Activated T-cell treated with anti-CD3 and anti-CD28 coated beads, Interleukin-2, amount 50 U/mL, for 48 hours (primary cell): ENCODE measurements at regions not wholly inside any gene's neighbourhood (a gene's known extent, or its start where the extent isn't known, plus 50 kb on each side); places are given as distances from the start of the nearest gene placed in this dataset.
"Not testable (repeated sequence)": the region's sequence is repeated elsewhere in the genome, so short reads cannot be mapped to it uniquely, and the experiment has no call there.

ENCODE experiments used
- DNase-seq, 2 experiments: peaks; one replicate each; pipeline ENCODE4 v3.0.0-alpha.2; 2020

DNA sequence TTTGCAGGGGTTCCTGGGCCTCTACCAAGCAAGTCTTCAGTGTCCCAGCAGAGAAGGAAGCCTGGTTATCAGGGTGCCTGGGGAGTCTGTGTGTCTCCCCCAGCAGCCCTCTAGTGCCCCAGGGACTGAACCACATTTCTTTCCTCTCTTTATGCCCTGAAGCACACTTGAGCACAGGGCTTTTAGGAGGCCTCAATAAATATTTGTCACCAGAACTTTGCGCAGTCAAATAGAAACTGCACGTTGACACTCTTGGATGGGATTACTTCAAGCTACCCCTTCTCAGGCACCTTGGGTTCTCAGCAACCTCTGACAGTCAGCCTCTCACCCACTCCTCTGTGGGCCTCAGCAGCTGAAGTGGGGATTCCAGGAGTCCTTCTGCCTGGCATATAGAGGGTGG, 226.6 kb upstream of the HES1 start:
- DNase-seq = no peak

- DNase-seq = no peak
Observed at GRCh38 chr3:193910310-193910709, 225.6 kb upstream of the HES1 start.

- DNase-seq = peak in 1 of 2 experiments; percentile 19
Observed at GRCh38 chr3:193910886-193911738, 224.8 kb upstream of the HES1 start.

DNA sequence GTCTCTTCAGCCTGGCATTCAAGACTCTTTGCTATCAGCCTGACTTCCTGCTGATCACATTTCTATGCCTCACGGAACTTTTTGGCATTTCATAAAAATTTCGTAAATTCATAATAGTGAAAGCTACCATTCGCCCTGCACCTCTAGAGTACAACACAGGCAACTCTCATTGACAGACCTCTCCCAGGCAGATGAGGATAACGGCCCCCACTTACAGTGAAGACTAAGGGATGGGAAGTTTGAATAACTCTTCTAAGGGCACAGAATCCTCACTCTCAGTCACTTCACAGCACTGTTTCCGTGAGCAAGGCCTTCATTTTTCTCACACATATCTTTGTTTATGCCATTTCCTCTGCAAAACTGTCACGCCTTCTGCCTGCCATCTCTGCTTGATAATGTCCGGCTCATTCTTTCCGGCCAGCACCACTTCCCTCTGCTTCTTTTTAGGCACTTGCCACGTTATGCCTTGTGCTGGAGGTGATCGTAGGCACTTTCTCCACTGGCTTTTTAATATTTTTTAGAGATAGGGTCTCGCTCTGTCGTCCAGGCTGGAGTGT, 224.1 kb upstream of the HES1 start:
- no peak for DNase-seq

- DNase-seq = no peak
Observed at GRCh38 chr3:193912621-193913178, 223.2 kb upstream of the HES1 start.

DNA sequence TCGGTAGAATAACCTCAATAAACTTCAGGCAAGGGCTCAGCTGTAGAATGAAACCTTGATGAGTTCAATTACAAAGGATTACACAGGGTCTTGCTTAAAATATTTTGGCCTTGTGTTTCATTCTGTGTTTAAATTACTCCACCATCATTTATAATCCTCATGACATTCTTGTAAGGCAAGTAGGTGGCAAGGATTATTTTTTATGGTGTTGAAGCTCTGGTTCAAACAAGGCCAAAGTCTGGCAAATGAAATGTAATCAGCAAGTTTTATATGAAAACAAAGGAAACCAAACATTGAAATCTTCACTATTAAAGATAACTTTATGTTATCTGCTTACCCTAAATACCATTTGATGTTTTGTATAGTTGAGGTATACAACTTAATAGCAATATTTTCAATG, 221.3 kb upstream of the HES1 start:
- no peak for DNase-seq

DNA sequence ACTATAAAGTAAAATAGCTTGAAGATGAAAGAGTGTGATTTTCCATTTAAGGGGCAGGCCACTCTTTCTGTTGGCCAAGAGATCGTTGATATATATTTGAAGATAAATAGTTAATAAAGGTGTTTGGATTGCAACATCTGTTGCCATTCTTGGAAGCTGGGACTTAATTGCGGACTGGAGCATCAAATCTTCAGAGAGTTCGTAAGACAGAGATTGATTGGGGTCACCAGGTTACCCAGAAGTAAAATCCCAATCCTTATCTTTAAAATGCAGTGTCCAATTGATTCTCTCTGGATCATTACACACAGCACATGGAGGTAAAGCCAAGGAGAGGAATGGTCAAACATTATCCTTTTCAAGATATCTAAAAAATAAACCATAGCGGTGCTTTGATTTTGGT, 220.8 kb upstream of the HES1 start:
- no peak for DNase-seq

- DNase-seq = no peak
Observed at GRCh38 chr3:193915613-193916012, 220.3 kb upstream of the HES1 start.

GRCh38 chr3:193917158-193917557, 218.8 kb upstream of the HES1 start:
- no peak for DNase-seq

DNA sequence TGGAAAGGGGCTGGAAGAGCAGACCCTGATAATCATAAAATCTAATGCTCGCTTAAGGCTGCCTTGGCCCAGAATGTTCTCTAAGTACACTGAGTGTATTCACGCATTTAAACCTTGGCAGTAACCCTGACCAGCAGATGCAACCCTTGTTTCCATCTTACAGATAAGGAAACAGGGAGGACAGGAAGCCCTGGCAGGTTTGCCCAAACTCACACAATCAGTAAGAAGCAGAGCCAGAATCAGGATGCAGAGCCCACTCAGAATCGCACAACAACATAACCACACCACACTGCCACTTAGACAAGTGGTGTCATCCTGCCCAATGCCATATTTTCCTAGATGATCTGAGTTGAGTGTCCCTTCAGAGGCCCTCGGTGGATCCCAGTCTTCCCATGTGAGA, 214.5 kb upstream of the HES1 start:
- DNase-seq = no peak

DNA sequence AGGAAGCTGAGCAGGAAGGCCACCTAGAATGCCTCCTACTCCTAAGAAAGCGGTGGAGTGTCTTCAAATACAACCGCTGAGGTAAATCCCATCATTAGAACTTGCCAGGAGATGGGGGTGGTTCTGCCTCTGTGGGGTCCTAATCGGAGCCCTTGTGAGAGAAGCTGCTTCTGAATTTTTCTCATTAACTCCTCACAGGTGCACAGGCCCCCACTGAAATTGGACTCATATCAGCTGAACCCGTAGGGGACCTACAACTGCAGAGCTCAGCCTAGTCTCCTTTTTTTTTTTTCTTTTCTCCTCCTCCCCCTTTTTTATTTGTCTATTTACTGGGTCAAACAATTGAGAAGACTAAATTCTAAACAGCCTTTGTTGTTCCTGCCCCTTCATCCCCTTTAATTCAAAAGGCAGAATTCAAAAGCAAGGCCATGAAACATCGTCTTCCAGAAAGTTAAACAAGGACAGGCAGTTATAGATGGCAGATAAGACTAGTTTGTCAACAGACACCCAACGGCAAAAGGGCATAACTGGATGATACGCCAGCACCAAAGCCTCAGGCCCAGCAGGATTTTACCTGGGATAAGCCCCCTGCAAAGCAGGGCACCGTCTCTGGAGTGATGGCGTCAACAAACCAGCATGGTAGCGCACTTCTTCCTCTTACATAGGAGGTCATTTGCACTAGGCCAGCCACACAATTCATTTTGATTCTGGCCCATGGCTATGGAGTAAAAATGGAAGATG, 213.7 kb upstream of the HES1 start:
- DNase-seq = no peak

GRCh38 chr3:193923958-193924357, 212.0 kb upstream of the HES1 start:
- not testable (repeated sequence) for DNase-seq

DNA sequence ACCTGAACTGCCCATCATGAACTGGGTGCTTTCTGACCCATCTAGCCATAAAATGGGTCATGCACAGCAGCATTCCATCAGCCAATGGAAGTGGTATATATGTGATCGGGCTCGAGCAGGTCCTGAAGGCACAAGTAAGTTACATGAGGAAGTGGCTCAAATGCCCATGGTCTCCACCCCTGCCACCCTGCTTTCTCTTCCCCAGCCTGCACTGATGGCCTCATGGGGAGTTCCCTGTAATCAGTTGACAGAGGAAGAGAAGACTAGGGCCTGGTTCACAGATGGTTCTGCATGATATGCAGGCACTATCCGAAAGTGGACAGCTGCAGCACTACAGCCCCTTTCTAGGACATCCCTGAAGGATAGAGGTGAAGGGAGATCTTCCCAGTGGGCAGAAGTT, 209.9 kb upstream of the HES1 start:
- not testable (repeated sequence) for DNase-seq

GRCh38 chr3:193927413-193928206, 208.3 kb upstream of the HES1 start:
- DNase-seq = not testable (repeated sequence)

GRCh38 chr3:193928354-193929209, 207.4 kb upstream of the HES1 start:
- DNase-seq = no peak

DNA sequence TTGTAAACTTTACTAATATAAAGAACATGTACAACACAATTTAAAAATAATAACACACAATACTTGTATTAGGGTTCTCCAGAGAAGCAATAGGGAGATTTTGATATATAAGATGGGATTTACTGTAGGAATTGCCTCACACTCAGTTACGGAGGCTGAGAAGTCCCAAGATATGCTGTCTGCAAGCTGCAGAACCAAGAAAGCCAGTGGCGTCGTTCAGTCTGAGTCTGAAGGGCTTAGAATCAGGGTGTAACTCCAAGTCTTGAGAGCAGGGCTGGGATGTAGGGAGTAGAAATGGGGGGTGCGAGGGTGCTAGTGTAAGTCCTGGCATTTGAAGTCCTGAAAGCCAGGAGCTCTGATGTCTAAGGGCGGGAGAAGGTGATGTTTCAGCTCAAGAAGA, 206.6 kb upstream of the HES1 start:
- DNase-seq = no peak

DNA sequence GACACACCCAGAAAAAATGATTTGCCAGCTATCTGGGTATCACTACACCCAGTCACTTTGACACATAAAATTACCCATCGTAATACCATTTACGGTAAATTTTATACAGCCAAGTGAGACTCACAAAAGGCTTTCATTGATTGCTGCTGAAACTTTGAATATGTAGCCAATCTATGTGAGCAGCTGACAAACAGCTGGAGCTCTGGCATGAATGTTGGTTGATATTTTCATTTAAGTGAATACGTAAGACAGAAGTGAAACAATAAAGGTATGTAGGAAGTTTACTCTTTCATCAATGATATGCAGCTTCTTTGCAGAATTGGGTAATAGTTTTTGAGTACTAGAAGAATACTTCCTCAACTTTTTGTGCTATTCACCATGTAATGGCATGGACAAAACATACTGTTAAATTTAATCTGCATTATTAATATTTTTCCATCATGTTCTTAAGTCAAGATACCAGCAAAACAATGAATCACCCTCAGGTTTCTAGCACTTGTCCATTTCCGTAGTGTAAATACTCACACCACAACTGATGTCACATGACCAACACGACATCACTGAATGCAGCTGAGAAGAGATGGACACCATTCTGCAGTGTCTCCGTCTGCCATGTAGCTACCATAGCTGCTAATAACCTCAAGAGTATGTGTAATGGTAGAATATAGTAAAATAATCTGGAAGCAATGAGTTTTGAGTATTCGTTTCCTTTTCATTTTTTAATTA, 205.9 kb upstream of the HES1 start:
- no peak for DNase-seq

DNA sequence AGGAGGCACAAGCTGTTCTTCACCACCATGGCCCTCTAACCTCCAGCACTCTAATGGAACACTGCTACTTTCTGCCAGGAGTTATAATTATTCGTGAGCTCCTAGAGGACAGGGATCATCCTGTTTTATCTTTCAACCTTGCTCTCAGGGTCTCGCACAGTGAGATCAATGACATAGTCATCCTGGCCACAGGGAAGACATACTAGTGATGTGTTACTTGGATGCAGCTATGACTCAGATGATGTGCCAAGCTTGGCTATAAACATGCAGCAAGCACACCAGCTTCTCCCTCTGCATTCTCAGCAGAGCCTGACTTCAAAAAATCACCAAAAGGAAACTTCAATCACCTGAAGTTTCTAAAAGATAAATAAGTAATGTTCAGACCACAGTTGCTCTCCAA, 203.8 kb upstream of the HES1 start:
- no peak for DNase-seq

DNA sequence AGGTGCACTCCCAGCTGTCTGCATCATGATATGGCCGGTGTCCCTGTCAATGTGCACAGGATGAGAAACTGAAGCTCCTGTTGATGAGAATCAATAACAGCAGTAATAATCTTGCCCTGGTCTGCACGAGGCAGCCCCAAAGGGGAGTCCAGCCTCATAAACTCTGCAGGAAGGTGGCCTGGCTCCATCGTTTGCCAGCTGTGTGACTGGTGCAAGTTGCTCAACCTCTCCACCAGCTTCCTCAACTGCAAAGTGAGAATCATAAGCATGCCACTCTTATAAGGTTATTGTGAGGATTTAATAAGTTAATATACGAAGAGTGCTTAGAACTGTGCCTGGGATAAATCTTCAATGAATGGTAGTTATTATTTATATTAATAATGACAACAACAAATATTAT, 203.4 kb upstream of the HES1 start:
- DNase-seq = no peak

- DNase-seq = no peak
Observed at GRCh38 chr3:193933451-193933850, 202.5 kb upstream of the HES1 start.

GRCh38 chr3:193935916-193936315, 200.0 kb upstream of the HES1 start:
- no peak for DNase-seq
